Tibial nerve (tissue), 4 donors: ENCODE measurements at regions not wholly inside any gene's neighbourhood (a gene's known extent, or its start where the extent isn't known, plus 50 kb on each side); places are given as distances from the start of the nearest gene placed in this dataset.

Experiments
- EP300 ChIP-seq, 2 donors: sonication (generic); formaldehyde crosslinking; IDR thresholded peaks; one replicate each; pipeline ENCODE4 v1.6.1; 2017; ENCODE audit warnings: antibody characterized with exemption in 2 of 2, mild to moderate bottlenecking in 1 of 2
- POLR2A ChIP-seq, 2 donors: fragments of 450-650 bp; IDR thresholded peaks; one replicate each; pipeline ENCODE4 v1.6.1; 2017; ENCODE audit warnings: antibody characterized with exemption in 2 of 2, mild to moderate bottlenecking in 2 of 2, moderate library complexity in 2 of 2
- TF ChIP-seq, protein P1 (sequence below), 5 experiments: fragments of 200-600 bp in 3 of 5; fragments of 450-650 bp in 2 of 5; sonication (generic) in 3 of 5; IDR thresholded peaks; one replicate each; pipeline ENCODE4 v1.5.1; 2016 to 2019; ENCODE audit warnings: antibody characterized with exemption in 5 of 5, mild to moderate bottlenecking in 3 of 5, moderate library complexity in 2 of 5

DNA sequence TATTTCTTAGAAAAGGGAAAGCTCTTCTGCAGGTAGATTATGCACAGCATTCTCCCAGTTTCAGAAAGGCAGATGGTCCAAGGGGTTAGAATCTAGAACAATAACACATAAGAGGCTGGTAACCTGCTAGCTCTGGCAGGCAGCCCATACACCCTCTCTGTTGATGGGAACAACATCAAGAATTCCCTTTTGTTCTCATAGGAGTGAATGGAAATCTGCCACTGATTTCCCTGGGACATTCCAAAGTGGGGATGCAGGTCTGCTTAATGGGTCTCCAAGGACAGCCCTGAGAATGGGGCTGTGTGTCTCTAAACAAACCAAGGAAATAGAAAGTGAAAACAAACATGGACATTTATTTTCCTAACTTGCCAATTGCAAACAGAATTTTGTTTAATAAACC, 456.8 kb downstream of the EBF1 start:
- TF ChIP-seq, protein P1, sequence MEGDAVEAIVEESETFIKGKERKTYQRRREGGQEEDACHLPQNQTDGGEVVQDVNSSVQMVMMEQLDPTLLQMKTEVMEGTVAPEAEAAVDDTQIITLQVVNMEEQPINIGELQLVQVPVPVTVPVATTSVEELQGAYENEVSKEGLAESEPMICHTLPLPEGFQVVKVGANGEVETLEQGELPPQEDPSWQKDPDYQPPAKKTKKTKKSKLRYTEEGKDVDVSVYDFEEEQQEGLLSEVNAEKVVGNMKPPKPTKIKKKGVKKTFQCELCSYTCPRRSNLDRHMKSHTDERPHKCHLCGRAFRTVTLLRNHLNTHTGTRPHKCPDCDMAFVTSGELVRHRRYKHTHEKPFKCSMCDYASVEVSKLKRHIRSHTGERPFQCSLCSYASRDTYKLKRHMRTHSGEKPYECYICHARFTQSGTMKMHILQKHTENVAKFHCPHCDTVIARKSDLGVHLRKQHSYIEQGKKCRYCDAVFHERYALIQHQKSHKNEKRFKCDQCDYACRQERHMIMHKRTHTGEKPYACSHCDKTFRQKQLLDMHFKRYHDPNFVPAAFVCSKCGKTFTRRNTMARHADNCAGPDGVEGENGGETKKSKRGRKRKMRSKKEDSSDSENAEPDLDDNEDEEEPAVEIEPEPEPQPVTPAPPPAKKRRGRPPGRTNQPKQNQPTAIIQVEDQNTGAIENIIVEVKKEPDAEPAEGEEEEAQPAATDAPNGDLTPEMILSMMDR (IDR thresholded peaks at IDR 0.05): no peak
- TF ChIP-seq POLR2A (IDR thresholded peaks at IDR 0.05): no peak
- no peak for TF ChIP-seq EP300 (IDR thresholded peaks at IDR 0.05)
